PC-3 (cell line): ENCODE measurements at regions not wholly inside any gene's neighbourhood (a gene's known extent, or its start where the extent isn't known, plus 50 kb on each side); places are given as distances from the start of the nearest gene placed in this dataset.

Experiments used
- EZH2 ChIP-seq: fragments of 300-600 bp; sonication (generic); IDR thresholded peaks from one replicate; pipeline ENCODE4 v1.6.1; 2017; ENCODE audit warnings: antibody characterized with exemption, mild to moderate bottlenecking, low read length; ENCODE audit not compliant: unreplicated experiment
- EZH2phosphoT487 ChIP-seq: fragments of 300-600 bp; sonication (generic); IDR thresholded peaks from 2 replicates; pipeline ENCODE4 v1.6.1; 2018; ENCODE audit warnings: mild to moderate bottlenecking, antibody characterized with exemption, low read length, borderline replicate concordance
- TF ChIP-seq, protein P1 (sequence below): fragments of 300-600 bp; sonication (generic); conservative IDR thresholded peaks from 2 replicates; pipeline ENCODE4 v1.5.1; 2017; ENCODE audit warnings: antibody characterized with exemption, low read depth, mild to moderate bottlenecking, low read length

DNA sequence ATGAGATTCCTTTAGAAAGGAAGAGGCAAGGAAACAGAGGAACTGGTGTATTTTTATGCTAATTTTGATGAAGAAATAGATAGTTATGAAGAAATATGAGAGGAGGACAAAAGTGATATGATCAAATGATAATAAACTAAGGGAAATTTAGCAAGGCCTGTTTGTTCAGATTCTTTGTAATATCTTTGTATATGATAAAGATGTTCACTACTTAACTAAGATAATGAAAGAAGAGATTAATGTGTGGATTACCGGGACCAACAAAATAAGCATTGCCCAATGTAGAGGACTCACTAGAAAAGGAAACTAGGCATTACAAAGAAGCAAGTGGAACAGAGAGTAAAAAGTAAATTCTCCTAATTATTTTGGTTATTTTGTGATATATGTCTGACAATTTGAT, 99.0 kb upstream of the FIGN start:
- TF ChIP-seq, protein P1, sequence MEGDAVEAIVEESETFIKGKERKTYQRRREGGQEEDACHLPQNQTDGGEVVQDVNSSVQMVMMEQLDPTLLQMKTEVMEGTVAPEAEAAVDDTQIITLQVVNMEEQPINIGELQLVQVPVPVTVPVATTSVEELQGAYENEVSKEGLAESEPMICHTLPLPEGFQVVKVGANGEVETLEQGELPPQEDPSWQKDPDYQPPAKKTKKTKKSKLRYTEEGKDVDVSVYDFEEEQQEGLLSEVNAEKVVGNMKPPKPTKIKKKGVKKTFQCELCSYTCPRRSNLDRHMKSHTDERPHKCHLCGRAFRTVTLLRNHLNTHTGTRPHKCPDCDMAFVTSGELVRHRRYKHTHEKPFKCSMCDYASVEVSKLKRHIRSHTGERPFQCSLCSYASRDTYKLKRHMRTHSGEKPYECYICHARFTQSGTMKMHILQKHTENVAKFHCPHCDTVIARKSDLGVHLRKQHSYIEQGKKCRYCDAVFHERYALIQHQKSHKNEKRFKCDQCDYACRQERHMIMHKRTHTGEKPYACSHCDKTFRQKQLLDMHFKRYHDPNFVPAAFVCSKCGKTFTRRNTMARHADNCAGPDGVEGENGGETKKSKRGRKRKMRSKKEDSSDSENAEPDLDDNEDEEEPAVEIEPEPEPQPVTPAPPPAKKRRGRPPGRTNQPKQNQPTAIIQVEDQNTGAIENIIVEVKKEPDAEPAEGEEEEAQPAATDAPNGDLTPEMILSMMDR = no peak
- TF ChIP-seq EZH2 (no peak), EZH2phosphoT487 (no peak)
